A549 (cell line): ENCODE measurements at regions not wholly inside any gene's neighbourhood (a gene's known extent, or its start where the extent isn't known, plus 50 kb on each side); places are given as distances from the start of the nearest gene placed in this dataset.

Source experiments
- ATAC-seq, 2 experiments: fragments of 200-7000 bp in 1 of 2; fragments of >200 bp in 1 of 2; cut with Nextera tagmentation in 1 of 2; cut with Tn5 transposase in 1 of 2; 3 replicates each; pipeline versions ENCODE4 v1.8.0 to v1.9.1; 2018 to 2020; ENCODE audit warnings: mild to moderate bottlenecking in 1 of 2, moderate library complexity in 1 of 2
- CTCF ChIA-PET: fragments of 300-600 bp; sonication (Branson Sonifier 250); formaldehyde crosslinking; extraction: SDS; loops from one replicate; lab custom pipeline; 2021; ENCODE audit warnings: antibody characterized with exemption, inconsistent platforms; lab: Yijun Ruan, JAX
- POLR2A ChIA-PET: fragments of 350-600 bp; formaldehyde crosslinking; extraction: SDS; loops from one replicate; lab custom pipeline; 2021; ENCODE audit warnings: antibody characterized with exemption, inconsistent platforms; lab: Yijun Ruan, JAX
- DNase-seq, 2 experiments: peaks; one replicate each; pipeline versions ENCODE4 v3.0.0 to v3.0.0-alpha.2; 2011 to 2016; ENCODE audit warnings: low read depth in 1 of 2, low spot score in 1 of 2
- FAIRE-seq: peaks from 2 replicates; lab custom pipeline; 2011; peaks lifted over from hg19 to GRCh38; lab: Jason Lieb, UNC
- H3K27ac ChIP-seq, 2 experiments: fragments of >200 bp; sonication (Bioruptor Twin); formaldehyde crosslinking; 3 replicates each; pipeline ENCODE4 v1.5.1; 2016 to 2017
- H3K4me1 ChIP-seq: fragments of >200 bp; sonication (Bioruptor Twin); formaldehyde crosslinking; 3 replicates; pipeline ENCODE4 v1.6.1; 2016
- H3K4me2 ChIP-seq: fragments of >200 bp; sonication (Bioruptor Twin); formaldehyde crosslinking; 3 replicates; pipeline ENCODE4 v1.6.1; 2016
- H3K4me3 ChIP-seq: fragments of >200 bp; sonication (Bioruptor Twin); formaldehyde crosslinking; 3 replicates; pipeline ENCODE4 v1.5.1; 2016
- H3K9me3 ChIP-seq: fragments of >200 bp; sonication (Bioruptor Twin); formaldehyde crosslinking; 3 replicates; pipeline ENCODE4 v1.6.1; 2016
- CBX2 ChIP-seq: fragments of 200-600 bp; sonication (generic); IDR thresholded peaks from 2 replicates; pipeline ENCODE4 v1.6.1; 2016; ENCODE audit warnings: low read depth, mild to moderate bottlenecking, borderline replicate concordance
- CHD2 ChIP-seq: fragments of 150-350 bp; IDR thresholded peaks from 2 replicates; pipeline ENCODE4 v1.6.1; 2014; ENCODE audit warnings: low read length; ENCODE audit not compliant: partially characterized antibody
- EP300 ChIP-seq, 2 experiments: fragments of >200 bp; sonication (Bioruptor Twin); formaldehyde crosslinking; IDR thresholded peaks; 2 replicates in 1 of 2; 3 replicates in 1 of 2; pipeline ENCODE4 v1.6.1; 2016 to 2017
- FOSB ChIP-seq: fragments of 250-450 bp; sonication (Bioruptor Pico); IDR thresholded peaks from 2 replicates; pipeline ENCODE4 v1.5.0; 2020; ENCODE audit warnings: mild to moderate bottlenecking, moderate library complexity
- GATA3 ChIP-seq: IDR thresholded peaks from 2 replicates; pipeline ENCODE4 v1.6.1; 2012; ENCODE audit warnings: borderline replicate concordance
- HDAC2 ChIP-seq: fragments of 200-600 bp; sonication (generic); IDR thresholded peaks from 2 replicates; pipeline ENCODE4 v1.6.1; 2016
- HOXB13 ChIP-seq: fragments of 250-450 bp; sonication (Bioruptor Pico); IDR thresholded peaks from 2 replicates; pipeline ENCODE4 v1.5.0; 2020; ENCODE audit warnings: low read depth, mild to moderate bottlenecking, moderate library complexity
- HOXB5 ChIP-seq: fragments of 250-450 bp; sonication (Bioruptor Pico); IDR thresholded peaks from 2 replicates; pipeline ENCODE4 v1.5.0; 2020; ENCODE audit warnings: mild to moderate bottlenecking, moderate library complexity
- JUNB ChIP-seq: fragments of >200 bp; sonication (Bioruptor Twin); formaldehyde crosslinking; IDR thresholded peaks from 2 replicates; pipeline ENCODE4 v1.6.1; 2016
- KDM1A ChIP-seq: fragments of 200-600 bp; sonication (generic); IDR thresholded peaks from 2 replicates; pipeline ENCODE4 v1.6.1; 2016; ENCODE audit warnings: low read depth, mild to moderate bottlenecking
- KDM5A ChIP-seq: fragments of 200-600 bp; sonication (generic); IDR thresholded peaks from 2 replicates; pipeline ENCODE4 v1.6.1; 2016; ENCODE audit warnings: antibody characterized with exemption, mild to moderate bottlenecking
- MYC ChIP-seq: IDR thresholded peaks from 2 replicates; pipeline ENCODE4 v1.6.1; 2012; ENCODE audit warnings: mild to moderate bottlenecking, inconsistent platforms, low read length, improper control_type of control experiment, borderline replicate concordance
- NFE2L2 ChIP-seq: fragments of 150-350 bp; conservative IDR thresholded peaks from 2 replicates; pipeline ENCODE4 v1.6.1; 2014; ENCODE audit warnings: low read length
- NPAS2 ChIP-seq: fragments of 250-450 bp; sonication (Bioruptor Pico); IDR thresholded peaks from 2 replicates; pipeline ENCODE4 v1.8.0; 2022; ENCODE audit warnings: mild to moderate bottlenecking, moderate library complexity, borderline replicate concordance
- POLR2A ChIP-seq: IDR thresholded peaks from 2 replicates; pipeline ENCODE4 v1.6.1; 2012; ENCODE audit warnings: mild to moderate bottlenecking, low read length
- POLR2AphosphoS2 ChIP-seq: conservative IDR thresholded peaks from 2 replicates; pipeline ENCODE4 v1.6.1; 2012; ENCODE audit warnings: low read length, improper control_type of control experiment, inconsistent platforms
- RAD21 ChIP-seq, 2 experiments: fragments of >200 bp in 1 of 2; sonication (Bioruptor Twin) in 1 of 2; formaldehyde crosslinking in 1 of 2; IDR thresholded peaks in 1 of 2; conservative IDR thresholded peaks in 1 of 2; 2 replicates in 1 of 2; 3 replicates in 1 of 2; pipeline ENCODE4 v1.6.1; 2012 to 2018; ENCODE audit warnings: inconsistent platforms in 1 of 2
- RARB ChIP-seq: fragments of 250-450 bp; sonication (Bioruptor Pico); IDR thresholded peaks from 2 replicates; pipeline ENCODE4 v1.8.0; 2021; ENCODE audit warnings: mild to moderate bottlenecking, moderate library complexity
- RCOR1 ChIP-seq: fragments of 150-350 bp; IDR thresholded peaks from 2 replicates; pipeline ENCODE4 v1.6.1; 2014; ENCODE audit warnings: antibody characterized with exemption, low read length, low read depth
- RNF2 ChIP-seq: fragments of 200-600 bp; sonication (generic); IDR thresholded peaks from 2 replicates; pipeline ENCODE4 v1.6.1; 2016; ENCODE audit warnings: low read depth, mild to moderate bottlenecking, antibody characterized with exemption, moderate library complexity, borderline replicate concordance
- SMC3 ChIP-seq: fragments of >200 bp; sonication (Bioruptor Twin); formaldehyde crosslinking; IDR thresholded peaks from 3 replicates; pipeline ENCODE4 v1.6.1; 2018; ENCODE audit warnings: inconsistent platforms
- SREBF2 ChIP-seq: fragments of 450-650 bp; IDR thresholded peaks from 2 replicates; pipeline ENCODE4 v1.6.1; 2014; ENCODE audit warnings: mild to moderate bottlenecking, moderate library complexity
- TFCP2L1 ChIP-seq: fragments of 250-450 bp; sonication (Bioruptor Pico); IDR thresholded peaks from 2 replicates; pipeline ENCODE4 v1.5.0; 2021; ENCODE audit warnings: mild to moderate bottlenecking
- ZC3H11A ChIP-seq: fragments of 450-650 bp; IDR thresholded peaks from 2 replicates; pipeline ENCODE4 v1.6.1; 2014; ENCODE audit warnings: antibody characterized with exemption, mild to moderate bottlenecking
- ZSCAN20 ChIP-seq: fragments of 250-450 bp; sonication (Bioruptor Pico); IDR thresholded peaks from 2 replicates; pipeline ENCODE4 v1.8.0; 2022; ENCODE audit warnings: mild to moderate bottlenecking, moderate library complexity
- WGBS: methylation state at CpG from one replicate; pipeline ENCODE4 v1.1.6; 2017; ENCODE audit errors: missing lambda C conversion rate; 5-methylcytosine and 5-hydroxymethylcytosine counted together
- TF ChIP-seq, protein P1 (sequence below): IDR thresholded peaks from 2 replicates; pipeline ENCODE4 v1.6.1; 2012
- TF ChIP-seq, protein P2 (sequence below): fragments of >200 bp; sonication (Bioruptor Twin); formaldehyde crosslinking; IDR thresholded peaks from 3 replicates; pipeline ENCODE4 v1.5.1; 2016
- TF ChIP-seq, protein P3 (sequence below): fragments of 250-450 bp; sonication (Bioruptor Pico); IDR thresholded peaks from 2 replicates; pipeline ENCODE4 v1.5.0; 2020; ENCODE audit warnings: low read depth, mild to moderate bottlenecking, moderate library complexity
- TF ChIP-seq, protein P4 (sequence below): IDR thresholded peaks from 2 replicates; pipeline ENCODE4 v1.6.1; 2012; ENCODE audit warnings: low read depth, borderline replicate concordance
- TF ChIP-seq, protein P5 (sequence below): fragments of 450-650 bp; IDR thresholded peaks from 2 replicates; pipeline ENCODE4 v1.6.1; 2014; ENCODE audit warnings: antibody characterized with exemption

DNA sequence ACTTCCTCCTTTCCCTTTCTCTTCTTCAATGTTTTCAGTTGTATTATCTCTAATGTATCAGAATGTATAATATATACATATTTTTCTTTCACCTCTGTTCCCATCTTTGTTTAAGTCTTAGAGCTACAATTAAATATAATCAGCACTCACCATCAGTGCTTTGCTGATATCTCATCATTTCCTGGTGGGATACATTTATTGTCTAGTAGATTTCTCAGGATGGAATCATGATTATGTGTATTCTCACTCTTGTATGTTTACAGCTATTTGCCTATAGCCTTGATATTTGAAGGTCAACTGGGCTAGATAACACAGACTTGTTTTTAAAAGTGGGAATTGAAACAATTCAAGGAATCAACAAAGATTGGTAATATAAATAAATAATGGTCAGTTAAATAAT lies 124.9 kb upstream of the EEA1 start:
- ChIA-PET CTCF (interaction anchor here (1.9 kb wide), 1 partner anchor 9 kb away, joined by 7 read pairs; no protein-coding TSS in a partner anchor), POLR2A (no interaction called here)
- FAIRE-seq (no peak), DNase-seq (no peak), ATAC-seq (no peak)
- Histone ChIP-seq H3K27ac (no peak overlapping the region), H3K4me3 (no peak overlapping the region), H3K9me3 (no peaks in the 10 kb centered on the region), H3K4me2 (no peak overlapping the region), H3K4me1 (no peaks in the 10 kb centered on the region)
- TF ChIP-seq TFCP2L1 (CRISPR knock-in tag) (no peak), KDM1A (no peak), SREBF2 (no peak), RARB (CRISPR knock-in tag) (no peak), CBX2 (no peak), CHD2 (no peak), KDM5A (no peak), HDAC2 (no peak), HOXB5 (CRISPR knock-in tag) (no peak), RAD21 (conservative IDR thresholded peaks at IDR 0.05 in 1 of 2, IDR thresholded peaks at IDR 0.05 in 1 of 2) (no peak), GATA3 (no peak), SMC3 (no peak), ZSCAN20 (CRISPR knock-in tag) (no peak), JUNB (no peak), HOXB13 (CRISPR knock-in tag) (no peak)
- TF ChIP-seq, protein P1, sequence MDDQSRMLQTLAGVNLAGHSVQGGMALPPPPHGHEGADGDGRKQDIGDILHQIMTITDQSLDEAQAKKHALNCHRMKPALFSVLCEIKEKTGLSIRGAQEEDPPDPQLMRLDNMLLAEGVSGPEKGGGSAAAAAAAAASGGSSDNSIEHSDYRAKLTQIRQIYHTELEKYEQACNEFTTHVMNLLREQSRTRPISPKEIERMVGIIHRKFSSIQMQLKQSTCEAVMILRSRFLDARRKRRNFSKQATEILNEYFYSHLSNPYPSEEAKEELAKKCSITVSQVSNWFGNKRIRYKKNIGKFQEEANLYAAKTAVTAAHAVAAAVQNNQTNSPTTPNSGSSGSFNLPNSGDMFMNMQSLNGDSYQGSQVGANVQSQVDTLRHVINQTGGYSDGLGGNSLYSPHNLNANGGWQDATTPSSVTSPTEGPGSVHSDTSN = no peak
- TF ChIP-seq, protein P2, sequence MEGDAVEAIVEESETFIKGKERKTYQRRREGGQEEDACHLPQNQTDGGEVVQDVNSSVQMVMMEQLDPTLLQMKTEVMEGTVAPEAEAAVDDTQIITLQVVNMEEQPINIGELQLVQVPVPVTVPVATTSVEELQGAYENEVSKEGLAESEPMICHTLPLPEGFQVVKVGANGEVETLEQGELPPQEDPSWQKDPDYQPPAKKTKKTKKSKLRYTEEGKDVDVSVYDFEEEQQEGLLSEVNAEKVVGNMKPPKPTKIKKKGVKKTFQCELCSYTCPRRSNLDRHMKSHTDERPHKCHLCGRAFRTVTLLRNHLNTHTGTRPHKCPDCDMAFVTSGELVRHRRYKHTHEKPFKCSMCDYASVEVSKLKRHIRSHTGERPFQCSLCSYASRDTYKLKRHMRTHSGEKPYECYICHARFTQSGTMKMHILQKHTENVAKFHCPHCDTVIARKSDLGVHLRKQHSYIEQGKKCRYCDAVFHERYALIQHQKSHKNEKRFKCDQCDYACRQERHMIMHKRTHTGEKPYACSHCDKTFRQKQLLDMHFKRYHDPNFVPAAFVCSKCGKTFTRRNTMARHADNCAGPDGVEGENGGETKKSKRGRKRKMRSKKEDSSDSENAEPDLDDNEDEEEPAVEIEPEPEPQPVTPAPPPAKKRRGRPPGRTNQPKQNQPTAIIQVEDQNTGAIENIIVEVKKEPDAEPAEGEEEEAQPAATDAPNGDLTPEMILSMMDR = no peak
- TF ChIP-seq, protein P3, sequence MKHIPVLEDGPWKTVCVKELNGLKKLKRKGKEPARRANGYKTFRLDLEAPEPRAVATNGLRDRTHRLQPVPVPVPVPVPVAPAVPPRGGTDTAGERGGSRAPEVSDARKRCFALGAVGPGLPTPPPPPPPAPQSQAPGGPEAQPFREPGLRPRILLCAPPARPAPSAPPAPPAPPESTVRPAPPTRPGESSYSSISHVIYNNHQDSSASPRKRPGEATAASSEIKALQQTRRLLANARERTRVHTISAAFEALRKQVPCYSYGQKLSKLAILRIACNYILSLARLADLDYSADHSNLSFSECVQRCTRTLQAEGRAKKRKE (CRISPR knock-in tag) = no peak

DNA sequence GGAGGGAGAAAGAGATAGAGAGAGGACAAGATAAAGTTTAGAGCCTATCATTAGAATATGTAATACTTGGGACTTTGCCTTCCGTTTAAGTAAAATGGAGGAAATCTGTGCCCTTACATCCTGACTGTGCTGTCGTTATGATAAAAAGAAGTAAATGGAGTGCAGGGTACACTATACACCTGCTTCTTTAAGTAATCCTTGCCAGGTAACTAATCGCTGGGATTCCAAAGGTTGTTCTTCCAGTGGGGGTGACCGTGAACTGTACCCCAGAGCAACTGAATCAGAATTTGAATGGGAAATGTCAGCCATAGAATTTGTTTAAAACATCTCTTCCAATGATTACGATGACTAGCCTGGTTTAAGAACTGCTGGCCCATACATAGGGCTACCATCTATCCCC lies 126.1 kb upstream of the EEA1 start:
- Histone ChIP-seq H3K9me3 (no peaks in the 10 kb centered on the region), H3K4me3 (no peak overlapping the region), H3K27ac (no peak overlapping the region), H3K4me1 (no peaks in the 10 kb centered on the region), H3K4me2 (no peak overlapping the region)
- ATAC-seq = no peak
- 47% methylated on average over 5 of the region's 5 CpGs for WGBS
- ChIA-PET CTCF (no interaction called here), POLR2A (no interaction called here)
- no peak for DNase-seq
- FAIRE-seq = no peak
- no peak for TF ChIP-seq MYC
- TF ChIP-seq, protein P4, sequence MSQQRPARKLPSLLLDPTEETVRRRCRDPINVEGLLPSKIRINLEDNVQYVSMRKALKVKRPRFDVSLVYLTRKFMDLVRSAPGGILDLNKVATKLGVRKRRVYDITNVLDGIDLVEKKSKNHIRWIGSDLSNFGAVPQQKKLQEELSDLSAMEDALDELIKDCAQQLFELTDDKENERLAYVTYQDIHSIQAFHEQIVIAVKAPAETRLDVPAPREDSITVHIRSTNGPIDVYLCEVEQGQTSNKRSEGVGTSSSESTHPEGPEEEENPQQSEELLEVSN = no peak
- TF ChIP-seq CBX2 = no peak
- TF ChIP-seq HOXB13 (CRISPR knock-in tag) = no peak
- TF ChIP-seq RCOR1 = no peak
- TF ChIP-seq KDM5A = no peak
- TF ChIP-seq POLR2AphosphoS2 = no peak
- no peak for TF ChIP-seq TFCP2L1 (CRISPR knock-in tag)
- TF ChIP-seq EP300 (IDR thresholded peaks at IDR 0.05) = no peak
- TF ChIP-seq ZC3H11A = no peak
- no peak for TF ChIP-seq HOXB5 (CRISPR knock-in tag)
- TF ChIP-seq, protein P5, sequence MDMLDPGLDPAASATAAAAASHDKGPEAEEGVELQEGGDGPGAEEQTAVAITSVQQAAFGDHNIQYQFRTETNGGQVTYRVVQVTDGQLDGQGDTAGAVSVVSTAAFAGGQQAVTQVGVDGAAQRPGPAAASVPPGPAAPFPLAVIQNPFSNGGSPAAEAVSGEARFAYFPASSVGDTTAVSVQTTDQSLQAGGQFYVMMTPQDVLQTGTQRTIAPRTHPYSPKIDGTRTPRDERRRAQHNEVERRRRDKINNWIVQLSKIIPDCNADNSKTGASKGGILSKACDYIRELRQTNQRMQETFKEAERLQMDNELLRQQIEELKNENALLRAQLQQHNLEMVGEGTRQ = no peak
- TF ChIP-seq, protein P1 = no peak
- no peak for TF ChIP-seq NFE2L2
- TF ChIP-seq FOSB (CRISPR knock-in tag) = no peak
- TF ChIP-seq POLR2A = no peak
- TF ChIP-seq NPAS2 (CRISPR knock-in tag) = no peak
- no peak for TF ChIP-seq RNF2
